H1 (cell line): ENCODE measurements at regions not wholly inside any gene's neighbourhood (a gene's known extent, or its start where the extent isn't known, plus 50 kb on each side); places are given as distances from the start of the nearest gene placed in this dataset.

Experiments
- CTCF ChIA-PET: fragments of 300-600 bp; sonication (Branson Sonifier 250); formaldehyde crosslinking; loops from one replicate; lab custom pipeline; 2021; ENCODE audit not compliant: partially characterized antibody; lab: Charles Lee
- POLR2A ChIA-PET: fragments of 300-600 bp; sonication (Branson Sonifier 250); formaldehyde crosslinking; loops from one replicate; lab custom pipeline; 2021; ENCODE audit warnings: inconsistent platforms; ENCODE audit not compliant: partially characterized antibody; lab: Charles Lee
- DNase-seq, 2 experiments: peaks; one replicate each; pipeline versions ENCODE4 v3.0.0 to v3.0.0-alpha.2; 2010 to 2022; ENCODE audit warnings: low spot score in 2 of 2, low read depth in 1 of 2, mixed read lengths in 1 of 2
- FAIRE-seq: peaks from 2 replicates; lab custom pipeline; 2011; peaks lifted over from hg19 to GRCh38; lab: Jason Lieb, UNC
- H2AFZ ChIP-seq: 2 replicates; pipeline ENCODE4 v1.8.1; 2012; ENCODE audit warnings: low read length, inconsistent platforms
- H2AK5ac ChIP-seq: 2 replicates; pipeline ENCODE4 v1.6.1; 2013; ENCODE audit warnings: low read depth, low read length
- H2BK120ac ChIP-seq: replicated peaks from 2 replicates; pipeline ENCODE3; 2013; ENCODE audit warnings: low read depth, low read length, inconsistent platforms
- H2BK12ac ChIP-seq: 2 replicates; pipeline ENCODE4 v1.6.1; 2013; ENCODE audit warnings: low read depth, low read length
- H2BK15ac ChIP-seq: 2 replicates; pipeline ENCODE4 v1.6.1; 2013; ENCODE audit warnings: low read length
- H2BK20ac ChIP-seq: 2 replicates; pipeline ENCODE4 v1.6.1; 2013; ENCODE audit warnings: low read length
- H2BK5ac ChIP-seq: 2 replicates; pipeline ENCODE4 v1.6.1; 2013; ENCODE audit warnings: low read depth, low read length
- H3K14ac ChIP-seq: 2 replicates; pipeline ENCODE4 v1.6.1; 2013; ENCODE audit warnings: inconsistent platforms; ENCODE audit not compliant: insufficient read length
- H3K18ac ChIP-seq: 2 replicates; pipeline ENCODE4 v1.6.1; 2013; ENCODE audit warnings: low read length; ENCODE audit errors: extremely low read depth
- H3K23ac ChIP-seq: 2 replicates; pipeline ENCODE4 v1.6.1; 2013; ENCODE audit warnings: inconsistent platforms; ENCODE audit not compliant: insufficient read length
- H3K23me2 ChIP-seq: 2 replicates; pipeline ENCODE4 v1.6.1; 2013; ENCODE audit warnings: low read depth, low read length
- H3K27ac ChIP-seq: 2 replicates; pipeline ENCODE4 v1.6.1; 2011; ENCODE audit warnings: low read depth, low read length, inconsistent platforms
- H3K27me3 ChIP-seq, 4 experiments: replicated peaks in 1 of 4; 1 replicate in 1 of 4; 2 replicates in 3 of 4; pipeline versions ENCODE4 v1.6.1 to v1.8.1; 2011 to 2013; ENCODE audit warnings: low read length in 3 of 4, mild to moderate bottlenecking in 3 of 4, inconsistent platforms in 2 of 4, mixed read lengths in 2 of 4, moderate library complexity in 1 of 4; ENCODE audit not compliant: control insufficient read depth in 3 of 4, insufficient read depth in 3 of 4; ENCODE audit errors: extremely low read depth in 1 of 4
- H3K36me3 ChIP-seq, 4 experiments: 2 replicates each; pipeline versions ENCODE4 v1.6.1 to v1.8.1; 2011 to 2013; ENCODE audit warnings: mild to moderate bottlenecking in 4 of 4, low read length in 3 of 4, moderate library complexity in 2 of 4, control low read depth in 1 of 4, inconsistent platforms in 1 of 4; ENCODE audit not compliant: insufficient read depth in 4 of 4, control insufficient read depth in 2 of 4
- H3K4ac ChIP-seq: replicated peaks from 2 replicates; pipeline ENCODE3; 2013; ENCODE audit warnings: low read length, low read depth, mixed read lengths, inconsistent platforms; ENCODE audit not compliant: insufficient read length
- H3K4me1 ChIP-seq, 4 experiments: replicated peaks in 1 of 4; 1 replicate in 1 of 4; 2 replicates in 3 of 4; pipeline versions ENCODE4 v1.6.1 to v1.8.1; 2011 to 2013; ENCODE audit warnings: low read length in 3 of 4, inconsistent platforms in 2 of 4, mixed read lengths in 1 of 4; ENCODE audit not compliant: insufficient read depth in 4 of 4, control insufficient read depth in 3 of 4
- H3K4me2 ChIP-seq, 2 experiments: 2 replicates each; pipeline versions ENCODE4 v1.6.1 to v1.8.1; 2011 to 2013; ENCODE audit warnings: low read depth in 2 of 2, low read length in 2 of 2, control low read depth in 1 of 2, inconsistent platforms in 1 of 2, mild to moderate bottlenecking in 1 of 2; ENCODE audit not compliant: insufficient read depth in 1 of 2
- H3K4me3 ChIP-seq, 4 experiments: fragments of 200-600, 300-600 bp in 1 of 4; sonication (generic), shearing (Covaris generic), sonication (Bioruptor Twin) in 1 of 4; 2 replicates each; pipeline versions ENCODE4 v1.5.1 to v1.8.1; 2011 to 2016; ENCODE audit warnings: low read length in 4 of 4, low read depth in 3 of 4, control low read depth in 2 of 4, inconsistent platforms in 2 of 4, mild to moderate bottlenecking in 2 of 4, mixed read lengths in 1 of 4, moderate library complexity in 1 of 4; ENCODE audit not compliant: insufficient read depth in 2 of 4; ENCODE audit errors: extremely low read depth in 1 of 4
- H3K56ac ChIP-seq: replicated peaks from 2 replicates; pipeline ENCODE3; 2013; ENCODE audit warnings: low read depth, mild to moderate bottlenecking, mixed read lengths, low read length, inconsistent platforms; ENCODE audit not compliant: insufficient read length
- H3K79me1 ChIP-seq: 2 replicates; pipeline ENCODE4 v1.6.1; 2013; ENCODE audit warnings: low read depth, low read length, control low read depth
- H3K79me2 ChIP-seq, 2 experiments: 2 replicates each; pipeline versions ENCODE4 v1.6.1 to v1.8.1; 2012 to 2013; ENCODE audit warnings: low read length in 2 of 2, mild to moderate bottlenecking in 2 of 2, inconsistent platforms in 1 of 2; ENCODE audit not compliant: insufficient read depth in 2 of 2, control insufficient read depth in 1 of 2
- H3K9ac ChIP-seq, 4 experiments: replicated peaks in 1 of 4; 1 replicate in 1 of 4; 2 replicates in 3 of 4; pipeline versions ENCODE4 v1.6.1 to v1.8.1; 2011 to 2013; ENCODE audit warnings: low read depth in 3 of 4, low read length in 3 of 4, control low read depth in 2 of 4, mild to moderate bottlenecking in 2 of 4, moderate library complexity in 2 of 4, inconsistent platforms in 1 of 4; ENCODE audit errors: extremely low read depth in 1 of 4
- H3K9me3 ChIP-seq, 2 experiments: 2 replicates each; pipeline versions ENCODE4 v1.6.1 to v1.8.1; 2012 to 2013; ENCODE audit warnings: mild to moderate bottlenecking in 2 of 2, moderate library complexity in 2 of 2, control low read depth in 1 of 2, inconsistent platforms in 1 of 2, low read depth in 1 of 2, low read length in 1 of 2, mixed read lengths in 1 of 2; ENCODE audit not compliant: insufficient read depth in 2 of 2
- H4K20me1 ChIP-seq, 2 experiments: replicated peaks in 1 of 2; 2 replicates each; pipeline versions ENCODE3 to v1.8.1; 2011 to 2013; ENCODE audit warnings: inconsistent platforms in 2 of 2, low read length in 2 of 2, mild to moderate bottlenecking in 1 of 2; ENCODE audit not compliant: insufficient read depth in 2 of 2, control insufficient read depth in 1 of 2
- H4K5ac ChIP-seq: 2 replicates; pipeline ENCODE4 v1.6.1; 2013; ENCODE audit warnings: low read length, low read depth, mixed read lengths, inconsistent platforms; ENCODE audit not compliant: insufficient read length
- H4K8ac ChIP-seq: 2 replicates; pipeline ENCODE4 v1.8.0; 2013; ENCODE audit warnings: mild to moderate bottlenecking, moderate library complexity, low read length, inconsistent platforms; ENCODE audit not compliant: insufficient read depth; ENCODE audit errors: extremely low read depth
- H4K91ac ChIP-seq: replicated peaks from 2 replicates; pipeline ENCODE3; 2013; ENCODE audit warnings: low read length, mixed read lengths, inconsistent platforms; ENCODE audit not compliant: insufficient read length
- CBX8 ChIP-seq: fragments of 300-800, 300-1000 bp; sonication (generic); IDR thresholded peaks from 2 replicates; pipeline ENCODE4 v1.7.1; 2016; ENCODE audit warnings: low read depth, low read length, borderline replicate concordance
- CHD1 ChIP-seq: IDR thresholded peaks from 2 replicates; pipeline ENCODE4 v1.6.1; 2012; ENCODE audit warnings: low read depth, low read length, improper control_type of control experiment
- HDAC2 ChIP-seq, 2 experiments: fragments of 300-600 bp in 1 of 2; sonication (generic) in 1 of 2; IDR thresholded peaks; 2 replicates each; pipeline ENCODE4 v1.6.1; 2011 to 2012; ENCODE audit warnings: low read depth in 2 of 2, low read length in 2 of 2, mild to moderate bottlenecking in 2 of 2, moderate library complexity in 2 of 2, borderline replicate concordance in 1 of 2, inconsistent platforms in 1 of 2
- NRF1 ChIP-seq: IDR thresholded peaks from 2 replicates; pipeline ENCODE4 v1.6.1; 2011; ENCODE audit warnings: mild to moderate bottlenecking, low read depth, low read length, improper control_type of control experiment
- POLR2AphosphoS5 ChIP-seq: IDR thresholded peaks from 2 replicates; pipeline ENCODE4 v1.6.1; 2011; ENCODE audit warnings: low read depth, low read length
- SP4 ChIP-seq: IDR thresholded peaks from 2 replicates; pipeline ENCODE4 v1.6.1; 2012; ENCODE audit warnings: low read length, inconsistent platforms
- SRF ChIP-seq: IDR thresholded peaks from 2 replicates; pipeline ENCODE4 v1.6.1; 2011; ENCODE audit warnings: mild to moderate bottlenecking, low read depth, low read length, moderate library complexity
- SUZ12 ChIP-seq: fragments of 200-600 bp; sonication (generic); IDR thresholded peaks from 2 replicates; pipeline ENCODE4 v1.6.1; 2012; ENCODE audit warnings: mild to moderate bottlenecking, inconsistent platforms, low read length, moderate library complexity, mixed read lengths
- ZNF274 ChIP-seq: IDR thresholded peaks from 2 replicates; pipeline ENCODE4 v1.7.0; 2012; ENCODE audit warnings: low read length, borderline replicate concordance; ENCODE audit errors: extremely low read depth
- WGBS, 2 experiments: shearing (Covaris generic) in 1 of 2; methylation state at CpG; one replicate each; pipeline versions ENCODE4 v1.1.6 to v1.1.7; 2013 to 2015; ENCODE audit warnings: low lambda C conversion rate in 2 of 2, mixed read lengths in 2 of 2, inconsistent platforms in 1 of 2, low coverage in 1 of 2, missing lambda C conversion rate in 1 of 2; ENCODE audit not compliant: insufficient replicate concordance in 2 of 2, insufficient coverage in 1 of 2, insufficient read length in 1 of 2; ENCODE audit errors: extremely low coverage in 1 of 2, missing lambda C conversion rate in 1 of 2; 5-methylcytosine and 5-hydroxymethylcytosine counted together
- TF ChIP-seq, protein P1 (sequence below): IDR thresholded peaks from 2 replicates; pipeline ENCODE4 v1.6.1; 2011; ENCODE audit warnings: low read depth, mild to moderate bottlenecking, low read length; ENCODE audit not compliant: insufficient read depth
- TF ChIP-seq, protein P2 (sequence below): IDR thresholded peaks from 2 replicates; pipeline ENCODE4 v1.6.1; 2012; ENCODE audit warnings: inconsistent platforms
- TF ChIP-seq, protein P3 (sequence below): IDR thresholded peaks from 2 replicates; pipeline ENCODE4 v1.6.1; 2012; ENCODE audit warnings: low read length, inconsistent platforms

DNA sequence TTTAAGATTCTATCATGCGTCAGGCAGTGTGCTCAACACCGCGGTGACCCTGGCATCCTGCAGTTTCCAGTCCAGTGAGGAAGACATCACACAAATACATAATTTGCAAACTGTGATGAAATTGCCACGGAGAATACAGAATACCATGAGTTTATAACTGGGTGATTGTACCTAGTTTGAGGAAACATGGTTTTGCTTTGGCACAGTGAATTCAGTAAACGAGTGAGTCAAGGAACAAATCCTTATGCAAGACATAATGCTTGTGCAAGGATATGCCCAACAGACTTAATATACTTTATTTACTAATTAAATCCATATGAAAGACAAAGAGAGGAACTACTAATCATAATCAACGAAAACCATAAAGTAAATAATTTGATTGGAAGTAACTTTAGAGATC is 311.8 kb upstream of the TMTC1 start:
- no peak overlapping the region for H2AFZ ChIP-seq
- H2BK20ac ChIP-seq = no peak overlapping the region
- DNase-seq (no peak), FAIRE-seq (no peak)
- peaks cover 2% of the 10 kb centered on the region; the same call in 1 of the 2 replicates for H3K23me2 ChIP-seq
- no peak overlapping the region for H2AK5ac ChIP-seq
- WGBS, 2 experiments = 94% methylated on average over 6 of the region's 6 CpGs; no CpG with 5 or more reads in 1 of the 2 experiments
- H3K27ac ChIP-seq = no peak overlapping the region
- H2BK12ac ChIP-seq = no peak overlapping the region
- no peaks in the 10 kb centered on the region for H3K9me3 ChIP-seq
- no peaks in the 10 kb centered on the region for H3K79me2 ChIP-seq
- POLR2A ChIA-PET = no interaction called here
- no peak for TF ChIP-seq NRF1
- no peak for TF ChIP-seq SP4
- TF ChIP-seq, protein P1, sequence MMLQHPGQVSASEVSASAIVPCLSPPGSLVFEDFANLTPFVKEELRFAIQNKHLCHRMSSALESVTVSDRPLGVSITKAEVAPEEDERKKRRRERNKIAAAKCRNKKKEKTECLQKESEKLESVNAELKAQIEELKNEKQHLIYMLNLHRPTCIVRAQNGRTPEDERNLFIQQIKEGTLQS = no peak
- TF ChIP-seq SRF = no peak
- no peak for TF ChIP-seq CHD1
- no peak for TF ChIP-seq ZNF274
- TF ChIP-seq POLR2AphosphoS5 = no peak
- TF ChIP-seq, protein P2, sequence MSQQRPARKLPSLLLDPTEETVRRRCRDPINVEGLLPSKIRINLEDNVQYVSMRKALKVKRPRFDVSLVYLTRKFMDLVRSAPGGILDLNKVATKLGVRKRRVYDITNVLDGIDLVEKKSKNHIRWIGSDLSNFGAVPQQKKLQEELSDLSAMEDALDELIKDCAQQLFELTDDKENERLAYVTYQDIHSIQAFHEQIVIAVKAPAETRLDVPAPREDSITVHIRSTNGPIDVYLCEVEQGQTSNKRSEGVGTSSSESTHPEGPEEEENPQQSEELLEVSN = no peak
- no peak for TF ChIP-seq SUZ12
- no peak for TF ChIP-seq CBX8
- TF ChIP-seq, protein P3, sequence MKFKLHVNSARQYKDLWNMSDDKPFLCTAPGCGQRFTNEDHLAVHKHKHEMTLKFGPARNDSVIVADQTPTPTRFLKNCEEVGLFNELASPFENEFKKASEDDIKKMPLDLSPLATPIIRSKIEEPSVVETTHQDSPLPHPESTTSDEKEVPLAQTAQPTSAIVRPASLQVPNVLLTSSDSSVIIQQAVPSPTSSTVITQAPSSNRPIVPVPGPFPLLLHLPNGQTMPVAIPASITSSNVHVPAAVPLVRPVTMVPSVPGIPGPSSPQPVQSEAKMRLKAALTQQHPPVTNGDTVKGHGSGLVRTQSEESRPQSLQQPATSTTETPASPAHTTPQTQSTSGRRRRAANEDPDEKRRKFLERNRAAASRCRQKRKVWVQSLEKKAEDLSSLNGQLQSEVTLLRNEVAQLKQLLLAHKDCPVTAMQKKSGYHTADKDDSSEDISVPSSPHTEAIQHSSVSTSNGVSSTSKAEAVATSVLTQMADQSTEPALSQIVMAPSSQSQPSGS = no peak
- TF ChIP-seq HDAC2 (IDR thresholded peaks at IDR 0.05; ENCODE audit: borderline replicate concordance in 1 of 2, low read depth in 2 of 2, low read length in 2 of 2) = no peak
- H4K91ac ChIP-seq = no peak overlapping the region
- H2BK15ac ChIP-seq = no peak overlapping the region
- H3K4ac ChIP-seq = no peak overlapping the region
- no peak overlapping the region for H3K18ac ChIP-seq
- no peaks in the 10 kb centered on the region for H4K20me1 ChIP-seq
- H3K4me2 ChIP-seq = no peak overlapping the region
- H3K14ac ChIP-seq = no peak overlapping the region
- CTCF ChIA-PET = interaction anchor here (1.0 kb wide), 1 partner anchor 51 kb away, joined by 3 read pairs; no protein-coding TSS in a partner anchor
- H3K9ac ChIP-seq = no peak overlapping the region
- H4K8ac ChIP-seq = no peak overlapping the region
- H3K4me1 ChIP-seq = peaks cover 0 to 6% (median 3%) of the 10 kb centered on the region in 4 experiments; a peak in 5 of 7 replicates
- no peak overlapping the region for H2BK120ac ChIP-seq
- no peak overlapping the region for H3K23ac ChIP-seq
- H3K4me3 ChIP-seq = no peak overlapping the region
- no peaks in the 10 kb centered on the region for H3K27me3 ChIP-seq
- no peaks in the 10 kb centered on the region for H3K79me1 ChIP-seq
- H2BK5ac ChIP-seq = no peak overlapping the region
- H3K36me3 ChIP-seq = no peaks in the 10 kb centered on the region
- H3K56ac ChIP-seq = no peak overlapping the region
- no peak overlapping the region for H4K5ac ChIP-seq
